ENCODE measurements at regions not wholly inside any gene's neighbourhood (a gene's known extent, or its start where the extent isn't known, plus 50 kb on each side); places are given as distances from the start of the nearest gene placed in this dataset.

- DNase-seq: no peak
- intact Hi-C loops (cut with DNase I): no loop called here
- Histone ChIP-seq H3K9me3 (no peaks in the 10 kb centered on the region), H3K27me3 (no peaks in the 10 kb centered on the region), H3K36me3 (no peaks in the 10 kb centered on the region), H3K4me1 (no peaks in the 10 kb centered on the region), H3K4me3 (no peak overlapping the region), H3K27ac (no peak overlapping the region)
- no peak for TF ChIP-seq POLR2A (IDR thresholded peaks at IDR 0.05)
Observed at GRCh38 chr3:81925385-81925784, 163.9 kb upstream of the GBE1 start.

GRCh38 chr3:81923038-81923437 is 161.6 kb upstream of the GBE1 start:
- no peak for TF ChIP-seq CTCF (IDR thresholded peaks at IDR 0.05)
- TF ChIP-seq POLR2A (IDR thresholded peaks at IDR 0.05): no peak
- intact Hi-C loops (cut with DNase I): no loop called here
- Histone ChIP-seq H3K27ac (no peak overlapping the region), H3K4me1 (no peaks in the 10 kb centered on the region), H3K9me3 (no peaks in the 10 kb centered on the region), H3K4me3 (no peak overlapping the region), H3K27me3 (no peaks in the 10 kb centered on the region), H3K36me3 (no peaks in the 10 kb centered on the region)
- 81 to 94% methylated on average over 2 of the region's 2 CpGs for WGBS, 2 donors
- no peak for DNase-seq

GRCh38 chr3:81922404-81922803 is 161.0 kb upstream of the GBE1 start:
- intact Hi-C loops (cut with DNase I): no loop called here
- no peak for DNase-seq
- Histone ChIP-seq H3K4me3 (no peak overlapping the region), H3K4me1 (no peaks in the 10 kb centered on the region), H3K36me3 (no peaks in the 10 kb centered on the region), H3K9me3 (no peaks in the 10 kb centered on the region), H3K27me3 (no peaks in the 10 kb centered on the region), H3K27ac (no peak overlapping the region)
- 84 to 85% methylated on average over 1 of the region's 1 CpG for WGBS, 2 donors
- no peak for TF ChIP-seq CTCF (IDR thresholded peaks at IDR 0.05)
- no peak for TF ChIP-seq POLR2A (IDR thresholded peaks at IDR 0.05)

- no peak overlapping the region for H3K27ac ChIP-seq
- H3K4me3 ChIP-seq: no peak overlapping the region
- DNase-seq: no peak
- 15 to 29% methylated on average over 1 of the region's 1 CpG for WGBS, 2 donors
- H3K27me3 ChIP-seq: no peaks in the 10 kb centered on the region
- intact Hi-C loops (cut with DNase I): no loop called here
- H3K9me3 ChIP-seq: no peaks in the 10 kb centered on the region
- TF ChIP-seq POLR2A (IDR thresholded peaks at IDR 0.05) (no peak), CTCF (IDR thresholded peaks at IDR 0.05) (no peak)
- no peaks in the 10 kb centered on the region for H3K36me3 ChIP-seq
- H3K4me1 ChIP-seq: no peaks in the 10 kb centered on the region
Observed at GRCh38 chr3:81920816-81921215, 159.4 kb upstream of the GBE1 start.

GRCh38 chr3:81916890-81917289 is 155.4 kb upstream of the GBE1 start:
- Histone ChIP-seq H3K27me3 (no peaks in the 10 kb centered on the region), H3K4me1 (no peaks in the 10 kb centered on the region), H3K4me3 (no peak overlapping the region), H3K36me3 (no peaks in the 10 kb centered on the region), H3K9me3 (no peaks in the 10 kb centered on the region), H3K27ac (no peak overlapping the region)
- DNase-seq: no peak
- TF ChIP-seq CTCF (IDR thresholded peaks at IDR 0.05) (no peak), POLR2A (IDR thresholded peaks at IDR 0.05) (no peak)
- WGBS, 2 donors: 25 to 44% methylated on average over 1 of the region's 1 CpG
- intact Hi-C loops (cut with DNase I): no loop called here

GRCh38 chr3:81913886-81914663 is 152.6 kb upstream of the GBE1 start:
- DNase-seq: no peak
- Histone ChIP-seq H3K4me3 (no peak overlapping the region), H3K36me3 (no peaks in the 10 kb centered on the region), H3K27ac (no peak overlapping the region), H3K27me3 (no peaks in the 10 kb centered on the region), H3K4me1 (peaks cover 0 to 5% (median 0%) of the 10 kb centered on the region in 3 donors), H3K9me3 (no peaks in the 10 kb centered on the region)
- WGBS, 2 donors: 52 to 67% methylated on average over 1 of the region's 1 CpG
- intact Hi-C loops (cut with DNase I): no loop called here
- TF ChIP-seq POLR2A (IDR thresholded peaks at IDR 0.05) (no peak), CTCF (IDR thresholded peaks at IDR 0.05) (no peak)
